ENCODE measurements at regions not wholly inside any gene's neighbourhood (a gene's known extent, or its start where the extent isn't known, plus 50 kb on each side); places are given as distances from the start of the nearest gene placed in this dataset.

- Mint-ChIP-seq H3K4me1 (ENCODE audit: unreplicated experiment) (no peaks in the 10 kb centered on the region), H3K4me3 (no peak overlapping the region), H3K27ac (no peak overlapping the region), H3K27me3 (no peaks in the 10 kb centered on the region), H3K36me3 (no peaks in the 10 kb centered on the region), H3K9me3 (no peaks in the 10 kb centered on the region)
- DNase-seq (ENCODE audit: extremely low spot score, unreplicated experiment), result no peak
- TF ChIP-seq, protein P1, sequence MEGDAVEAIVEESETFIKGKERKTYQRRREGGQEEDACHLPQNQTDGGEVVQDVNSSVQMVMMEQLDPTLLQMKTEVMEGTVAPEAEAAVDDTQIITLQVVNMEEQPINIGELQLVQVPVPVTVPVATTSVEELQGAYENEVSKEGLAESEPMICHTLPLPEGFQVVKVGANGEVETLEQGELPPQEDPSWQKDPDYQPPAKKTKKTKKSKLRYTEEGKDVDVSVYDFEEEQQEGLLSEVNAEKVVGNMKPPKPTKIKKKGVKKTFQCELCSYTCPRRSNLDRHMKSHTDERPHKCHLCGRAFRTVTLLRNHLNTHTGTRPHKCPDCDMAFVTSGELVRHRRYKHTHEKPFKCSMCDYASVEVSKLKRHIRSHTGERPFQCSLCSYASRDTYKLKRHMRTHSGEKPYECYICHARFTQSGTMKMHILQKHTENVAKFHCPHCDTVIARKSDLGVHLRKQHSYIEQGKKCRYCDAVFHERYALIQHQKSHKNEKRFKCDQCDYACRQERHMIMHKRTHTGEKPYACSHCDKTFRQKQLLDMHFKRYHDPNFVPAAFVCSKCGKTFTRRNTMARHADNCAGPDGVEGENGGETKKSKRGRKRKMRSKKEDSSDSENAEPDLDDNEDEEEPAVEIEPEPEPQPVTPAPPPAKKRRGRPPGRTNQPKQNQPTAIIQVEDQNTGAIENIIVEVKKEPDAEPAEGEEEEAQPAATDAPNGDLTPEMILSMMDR (conservative IDR thresholded peaks at IDR 0.05), result no peak
Measured at GRCh38 chrX:128884430-128884829, 638.9 kb downstream of the SMARCA1 start.

DNA sequence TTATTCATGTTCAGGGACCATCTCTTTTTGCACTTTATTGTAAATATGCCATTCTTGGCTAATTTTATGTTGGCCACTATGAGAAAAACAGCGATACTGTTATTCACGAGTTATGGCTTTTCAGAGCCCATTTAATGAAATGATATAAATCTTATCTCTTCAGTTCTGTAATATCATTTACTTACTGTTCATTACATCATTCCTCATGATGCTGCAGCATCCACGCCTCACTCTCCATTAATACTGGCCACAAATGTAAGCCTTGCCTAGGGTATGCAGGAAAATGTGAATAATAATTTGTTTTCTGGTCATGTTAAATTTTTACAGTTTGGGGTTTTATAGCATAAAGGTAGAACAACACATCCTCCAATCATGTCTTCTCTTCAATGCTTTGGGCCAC lies 639.6 kb downstream of the SMARCA1 start:
- H3K4me3 Mint-ChIP-seq, result no peak overlapping the region
- H3K9me3 Mint-ChIP-seq, result no peaks in the 10 kb centered on the region
- no peak overlapping the region for H3K27ac Mint-ChIP-seq
- DNase-seq (ENCODE audit: extremely low spot score, unreplicated experiment), result no peak
- no peaks in the 10 kb centered on the region for H3K4me1 Mint-ChIP-seq (ENCODE audit: unreplicated experiment)
- no peaks in the 10 kb centered on the region for H3K36me3 Mint-ChIP-seq
- H3K27me3 Mint-ChIP-seq, result no peaks in the 10 kb centered on the region
- TF ChIP-seq, protein P1 (conservative IDR thresholded peaks at IDR 0.05), result no peak

DNA sequence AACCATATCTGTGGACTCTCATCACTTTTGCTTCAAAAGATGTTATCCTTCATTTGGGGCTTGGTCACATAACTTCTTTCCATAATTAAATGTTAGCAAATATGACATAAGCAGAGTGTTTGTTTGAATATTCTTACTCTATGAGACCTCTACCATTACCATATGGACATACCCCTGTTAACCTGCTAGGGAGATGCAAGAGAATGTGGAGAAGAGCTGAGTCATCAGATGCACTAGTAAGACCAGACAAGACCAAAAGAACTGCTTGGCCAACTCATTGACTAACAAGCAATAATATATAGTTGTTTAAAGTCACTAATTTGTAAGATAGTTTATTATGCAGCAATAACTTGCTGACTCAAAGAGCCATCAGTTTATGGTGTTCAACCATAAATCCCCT lies 652.9 kb downstream of the SMARCA1 start:
- no peak for DNase-seq (ENCODE audit: extremely low spot score, unreplicated experiment)
- H3K36me3 Mint-ChIP-seq, result no peaks in the 10 kb centered on the region
- peaks cover 4% of the 10 kb centered on the region for H3K9me3 Mint-ChIP-seq
- no peak overlapping the region for H3K4me3 Mint-ChIP-seq
- H3K27ac Mint-ChIP-seq, result no peak overlapping the region
- no peaks in the 10 kb centered on the region for H3K27me3 Mint-ChIP-seq
- no peaks in the 10 kb centered on the region for H3K4me1 Mint-ChIP-seq (ENCODE audit: unreplicated experiment)
- TF ChIP-seq, protein P1 (conservative IDR thresholded peaks at IDR 0.05), result no peak

GRCh38 chrX:128862557-128862956 lies 660.7 kb downstream of the SMARCA1 start:
- Mint-ChIP-seq H3K27me3 (no peaks in the 10 kb centered on the region), H3K36me3 (no peaks in the 10 kb centered on the region), H3K4me1 (ENCODE audit: unreplicated experiment) (no peaks in the 10 kb centered on the region), H3K27ac (no peak overlapping the region), H3K9me3 (peaks cover 4% of the 10 kb centered on the region), H3K4me3 (no peak overlapping the region)
- TF ChIP-seq, protein P1 (conservative IDR thresholded peaks at IDR 0.05), result no peak
- no peak for DNase-seq (ENCODE audit: extremely low spot score, unreplicated experiment)

GRCh38 chrX:128848374-128848773 lies 674.9 kb downstream of the SMARCA1 start:
- Mint-ChIP-seq H3K9me3 (no peaks in the 10 kb centered on the region), H3K4me3 (no peak overlapping the region), H3K27me3 (no peaks in the 10 kb centered on the region), H3K27ac (no peak overlapping the region), H3K36me3 (no peaks in the 10 kb centered on the region), H3K4me1 (ENCODE audit: unreplicated experiment) (no peaks in the 10 kb centered on the region)
- DNase-seq (ENCODE audit: extremely low spot score, unreplicated experiment), result no peak
- TF ChIP-seq, protein P1 (conservative IDR thresholded peaks at IDR 0.05), result no peak

DNA sequence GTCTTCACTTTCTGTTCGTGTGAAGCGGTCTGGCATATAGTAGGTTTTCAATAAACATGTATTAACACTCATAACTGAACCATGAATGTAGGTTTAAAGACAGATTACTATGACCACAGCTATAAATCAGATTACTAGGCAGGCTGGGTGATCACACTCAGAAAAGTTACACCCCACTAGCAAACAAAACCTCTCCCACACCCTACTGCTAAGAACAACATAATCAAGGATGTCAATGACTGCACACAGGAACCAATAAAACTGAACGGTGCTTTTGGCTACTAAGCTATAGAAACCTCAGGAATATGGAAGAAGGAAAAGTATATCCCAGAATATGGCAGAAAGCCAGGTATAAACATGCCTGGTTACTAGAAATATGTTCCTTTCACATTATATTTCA lies 676.9 kb downstream of the SMARCA1 start:
- no peak for DNase-seq (ENCODE audit: extremely low spot score, unreplicated experiment)
- Mint-ChIP-seq H3K4me1 (ENCODE audit: unreplicated experiment) (no peaks in the 10 kb centered on the region), H3K27ac (no peak overlapping the region), H3K27me3 (no peaks in the 10 kb centered on the region), H3K4me3 (no peak overlapping the region), H3K9me3 (no peaks in the 10 kb centered on the region), H3K36me3 (no peaks in the 10 kb centered on the region)
- TF ChIP-seq, protein P1 (conservative IDR thresholded peaks at IDR 0.05), result no peak

All from type B pancreatic cell (in vitro differentiated cells).